HepG2 (cell line): ENCODE measurements at regions not wholly inside any gene's neighbourhood (a gene's known extent, or its start where the extent isn't known, plus 50 kb on each side); places are given as distances from the start of the nearest gene placed in this dataset.

Experiments
- ATAC-seq: fragments of 200-7000 bp; cut with Tn5 transposase; 3 replicates; pipeline ENCODE4 v1.9.1; 2020; ENCODE audit warnings: mild to moderate bottlenecking, moderate library complexity
- BruUV-seq: library from RNA; stranded (reverse); fragments of 400-500 nt; replicated peaks from 2 replicates; lab custom pipeline; 2021; lab: Mats Ljungman, UMichigan
- CTCF ChIA-PET: fragments of 300-600 bp; formaldehyde crosslinking; extraction: SDS; loops from one replicate; lab custom pipeline; 2021; ENCODE audit warnings: low total read pairs, inconsistent platforms, low intra/inter-chr PET ratio; lab: Yijun Ruan, JAX
- POLR2A ChIA-PET: fragments of 350-600 bp; sonication (Branson Sonifier 250); formaldehyde crosslinking; loops from one replicate; lab custom pipeline; 2020; ENCODE audit warnings: antibody characterized with exemption, inconsistent platforms; lab: Yijun Ruan, JAX
- DNase-seq: peaks from one replicate; pipeline ENCODE4 v3.0.0-alpha.2; 2015; ENCODE audit warnings: low spot score
- FAIRE-seq: peaks from 3 replicates; lab custom pipeline; 2011; peaks lifted over from hg19 to GRCh38; lab: Jason Lieb, UNC
- H2AFZ ChIP-seq: one replicate; pipeline ENCODE4 v1.6.1; 2011; ENCODE audit warnings: low read length, inconsistent platforms
- H3K27ac ChIP-seq: fragments of 300-600 bp; 3 replicates; pipeline ENCODE4 v1.8.0; 2011; ENCODE audit warnings: mixed run types, mild to moderate bottlenecking, mixed read lengths, low read length, inconsistent platforms; ENCODE audit not compliant: insufficient read depth; ENCODE audit errors: extremely low read length
- H3K27me3 ChIP-seq, 2 experiments: fragments of 200-600 bp in 1 of 2; 2 replicates in 1 of 2; 3 replicates in 1 of 2; pipeline versions ENCODE4 v1.6.0 to v1.8.0; 2011; ENCODE audit warnings: low read length in 2 of 2, mild to moderate bottlenecking in 2 of 2, moderate library complexity in 2 of 2, inconsistent platforms in 1 of 2; ENCODE audit not compliant: insufficient read depth in 2 of 2, control insufficient read depth in 1 of 2
- H3K36me3 ChIP-seq, 2 experiments: fragments of 200-600 bp in 1 of 2; replicated peaks in 1 of 2; 2 replicates in 1 of 2; 3 replicates in 1 of 2; pipeline versions ENCODE4 v1.5.1 to v1.8.0; 2011; ENCODE audit warnings: low read length in 2 of 2, inconsistent platforms in 1 of 2; ENCODE audit not compliant: insufficient read depth in 2 of 2, control insufficient read depth in 1 of 2
- H3K4me1 ChIP-seq: 2 replicates; pipeline ENCODE4 v1.5.1; 2012; ENCODE audit warnings: low read length, inconsistent platforms; ENCODE audit not compliant: insufficient read depth
- H3K4me2 ChIP-seq: 2 replicates; pipeline ENCODE4 v1.6.0; 2011; ENCODE audit warnings: low read depth, low read length, inconsistent platforms
- H3K4me3 ChIP-seq, 3 experiments: fragments of 200-600 bp in 1 of 3; sonication (generic), shearing (Covaris generic) in 1 of 3; replicated peaks in 1 of 3; 2 replicates each; pipeline ENCODE4 v1.5.1; 2011 to 2016; ENCODE audit warnings: low read length in 3 of 3, inconsistent platforms in 2 of 3, low read depth in 2 of 3, mild to moderate bottlenecking in 2 of 3, control low read depth in 1 of 3, mixed read lengths in 1 of 3; ENCODE audit not compliant: insufficient read depth in 1 of 3
- H3K79me2 ChIP-seq: one replicate; pipeline ENCODE4 v1.6.1; 2011; ENCODE audit warnings: low read length, inconsistent platforms; ENCODE audit not compliant: insufficient read depth
- H3K9ac ChIP-seq: 2 replicates; pipeline ENCODE4 v1.6.0; 2011; ENCODE audit warnings: mild to moderate bottlenecking, low read depth, low read length, inconsistent platforms; ENCODE audit not compliant: insufficient read depth
- H3K9me3 ChIP-seq: 2 replicates; pipeline ENCODE4 v1.5.1; 2012; ENCODE audit warnings: mild to moderate bottlenecking, low read length
- H4K20me1 ChIP-seq: 2 replicates; pipeline ENCODE4 v1.6.0; 2011; ENCODE audit warnings: inconsistent platforms, mild to moderate bottlenecking, low read length, moderate library complexity; ENCODE audit not compliant: insufficient read depth
- ASH2L ChIP-seq: fragments of 300-600, 200-600 bp; sonication (generic); IDR thresholded peaks from 2 replicates; pipeline ENCODE4 v1.7.0; 2017; ENCODE audit warnings: low read depth, mild to moderate bottlenecking, moderate library complexity, mixed read lengths, low read length; ENCODE audit not compliant: insufficient read length
- KAT7 ChIP-seq: IDR thresholded peaks from 2 replicates; pipeline ENCODE4 v1.6.1; 2018; ENCODE audit warnings: borderline replicate concordance, missing compliant biosample characterization
- MAFK ChIP-seq, 2 experiments: IDR thresholded peaks in 1 of 2; conservative IDR thresholded peaks in 1 of 2; 2 replicates each; pipeline ENCODE4 v1.6.1; 2011; ENCODE audit warnings: improper control_type of control experiment in 2 of 2, low read length in 2 of 2
- PBX3 ChIP-seq: sonication (generic); formaldehyde crosslinking; IDR thresholded peaks from 2 replicates; pipeline ENCODE4 v1.8.1; 2023; ENCODE audit warnings: missing genetic modification reagents, inconsistent platforms, borderline replicate concordance
- PITX1 ChIP-seq: sonication (generic); formaldehyde crosslinking; IDR thresholded peaks from 2 replicates; pipeline ENCODE4 v1.5.1; 2020; ENCODE audit warnings: mild to moderate bottlenecking, missing genetic modification reagents
- STAT5B ChIP-seq: sonication (generic); formaldehyde crosslinking; IDR thresholded peaks from 2 replicates; pipeline ENCODE4 v1.4.0; 2020; ENCODE audit warnings: missing genetic modification reagents
- TARDBP ChIP-seq: sonication (generic); formaldehyde crosslinking; IDR thresholded peaks from 2 replicates; pipeline ENCODE4 v1.8.0; 2022; ENCODE audit warnings: mild to moderate bottlenecking, missing genetic modification reagents
- ZIK1 ChIP-seq: sonication (generic); formaldehyde crosslinking; IDR thresholded peaks from 2 replicates; pipeline ENCODE4 v1.5.0; 2020; ENCODE audit warnings: mild to moderate bottlenecking, low read depth, missing genetic modification reagents, borderline replicate concordance
- WGBS: methylation state at CpG from one replicate; pipeline ENCODE4 v1.1.6; 2017; ENCODE audit warnings: low lambda C conversion rate; 5-methylcytosine and 5-hydroxymethylcytosine counted together
- in situ Hi-C: cut with HindIII; loops from 2 replicates; pipeline ENCODE4 v1.10.0; 2017; ENCODE audit warnings: low pct_unique_long_range_greater_than_20kb; ENCODE audit not compliant: extremely low pct_ligation_motif_present
- intact Hi-C: fragments of 100-400 bp; cut with micrococcal nuclease; formaldehyde crosslinking; loops from one replicate; pipeline ENCODE4 v1.10.0; 2022; ENCODE audit not compliant: unreplicated experiment
- TF ChIP-seq, protein P1 (sequence below): sonication (generic); formaldehyde crosslinking; IDR thresholded peaks from 2 replicates; pipeline ENCODE4 v1.8.1; 2023; ENCODE audit warnings: mild to moderate bottlenecking, missing genetic modification reagents
- TF ChIP-seq, protein P2 (sequence below): IDR thresholded peaks from 2 replicates; pipeline ENCODE4 v1.4.0; 2020; ENCODE audit warnings: mild to moderate bottlenecking, missing genetic modification reagents

- ChIA-PET CTCF (no interaction called here), POLR2A (no interaction called here)
- WGBS: 16% methylated on average over 3 of the region's 3 CpGs
- intact Hi-C loops (no loop called here), in situ Hi-C loops (no loop called here)
- no peak for ATAC-seq
- no peak for DNase-seq
- TF ChIP-seq PITX1: no peak
- TF ChIP-seq PBX3 (CRISPR knock-in tag): no peak
- no peak for TF ChIP-seq MAFK (conservative IDR thresholded peaks at IDR 0.05 in 1 of 2, IDR thresholded peaks at IDR 0.05 in 1 of 2; ENCODE audit: low read length in 2 of 2)
- TF ChIP-seq ASH2L: no peak
- TF ChIP-seq TARDBP: no peak
- TF ChIP-seq, protein P1, sequence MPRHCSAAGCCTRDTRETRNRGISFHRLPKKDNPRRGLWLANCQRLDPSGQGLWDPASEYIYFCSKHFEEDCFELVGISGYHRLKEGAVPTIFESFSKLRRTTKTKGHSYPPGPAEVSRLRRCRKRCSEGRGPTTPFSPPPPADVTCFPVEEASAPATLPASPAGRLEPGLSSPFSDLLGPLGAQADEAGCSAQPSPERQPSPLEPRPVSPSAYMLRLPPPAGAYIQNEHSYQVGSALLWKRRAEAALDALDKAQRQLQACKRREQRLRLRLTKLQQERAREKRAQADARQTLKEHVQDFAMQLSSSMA: no peak
- no peak for TF ChIP-seq STAT5B
- TF ChIP-seq, protein P2, sequence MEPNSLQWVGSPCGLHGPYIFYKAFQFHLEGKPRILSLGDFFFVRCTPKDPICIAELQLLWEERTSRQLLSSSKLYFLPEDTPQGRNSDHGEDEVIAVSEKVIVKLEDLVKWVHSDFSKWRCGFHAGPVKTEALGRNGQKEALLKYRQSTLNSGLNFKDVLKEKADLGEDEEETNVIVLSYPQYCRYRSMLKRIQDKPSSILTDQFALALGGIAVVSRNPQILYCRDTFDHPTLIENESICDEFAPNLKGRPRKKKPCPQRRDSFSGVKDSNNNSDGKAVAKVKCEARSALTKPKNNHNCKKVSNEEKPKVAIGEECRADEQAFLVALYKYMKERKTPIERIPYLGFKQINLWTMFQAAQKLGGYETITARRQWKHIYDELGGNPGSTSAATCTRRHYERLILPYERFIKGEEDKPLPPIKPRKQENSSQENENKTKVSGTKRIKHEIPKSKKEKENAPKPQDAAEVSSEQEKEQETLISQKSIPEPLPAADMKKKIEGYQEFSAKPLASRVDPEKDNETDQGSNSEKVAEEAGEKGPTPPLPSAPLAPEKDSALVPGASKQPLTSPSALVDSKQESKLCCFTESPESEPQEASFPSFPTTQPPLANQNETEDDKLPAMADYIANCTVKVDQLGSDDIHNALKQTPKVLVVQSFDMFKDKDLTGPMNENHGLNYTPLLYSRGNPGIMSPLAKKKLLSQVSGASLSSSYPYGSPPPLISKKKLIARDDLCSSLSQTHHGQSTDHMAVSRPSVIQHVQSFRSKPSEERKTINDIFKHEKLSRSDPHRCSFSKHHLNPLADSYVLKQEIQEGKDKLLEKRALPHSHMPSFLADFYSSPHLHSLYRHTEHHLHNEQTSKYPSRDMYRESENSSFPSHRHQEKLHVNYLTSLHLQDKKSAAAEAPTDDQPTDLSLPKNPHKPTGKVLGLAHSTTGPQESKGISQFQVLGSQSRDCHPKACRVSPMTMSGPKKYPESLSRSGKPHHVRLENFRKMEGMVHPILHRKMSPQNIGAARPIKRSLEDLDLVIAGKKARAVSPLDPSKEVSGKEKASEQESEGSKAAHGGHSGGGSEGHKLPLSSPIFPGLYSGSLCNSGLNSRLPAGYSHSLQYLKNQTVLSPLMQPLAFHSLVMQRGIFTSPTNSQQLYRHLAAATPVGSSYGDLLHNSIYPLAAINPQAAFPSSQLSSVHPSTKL (CRISPR knock-in tag): no peak
- no peak for TF ChIP-seq ZIK1
- TF ChIP-seq KAT7: no peak
- H3K27me3 ChIP-seq: no peaks in the 10 kb centered on the region
- no peak overlapping the region for H3K9ac ChIP-seq
- no peak overlapping the region for H2AFZ ChIP-seq
- no peak overlapping the region for H3K4me3 ChIP-seq
- no peaks in the 10 kb centered on the region for H3K4me1 ChIP-seq
- no peak overlapping the region for H3K27ac ChIP-seq
- no peaks in the 10 kb centered on the region for H3K79me2 ChIP-seq
- no peaks in the 10 kb centered on the region for H3K9me3 ChIP-seq
- BruUV-seq: no TSS peak
- no peaks in the 10 kb centered on the region for H3K36me3 ChIP-seq
- no peaks in the 10 kb centered on the region for H4K20me1 ChIP-seq
- FAIRE-seq: no peak
- H3K4me2 ChIP-seq: no peak overlapping the region
Measured at GRCh38 chr4:106618956-106619355, 250.4 kb upstream of the GIMD1 start.
